Thyroid gland (tissue), 4 donors: ENCODE measurements at regions not wholly inside any gene's neighbourhood (a gene's known extent, or its start where the extent isn't known, plus 50 kb on each side); places are given as distances from the start of the nearest gene placed in this dataset.

Source experiments
- DNase-seq, 2 donors: peaks; one replicate each; pipeline ENCODE4 v3.0.0-alpha.2; 2019
- H3K27ac ChIP-seq, 3 donors: fragments of 200-600 bp; sonication (generic); 1 replicate in 2 of 3; 2 replicates in 1 of 3; pipeline ENCODE4 v1.5.1; 2016 to 2019; ENCODE audit warnings: mild to moderate bottlenecking in 1 of 3, moderate library complexity in 1 of 3
- H3K27me3 ChIP-seq: fragments of 200-600 bp; sonication (generic); one replicate; pipeline ENCODE4 v1.5.1; 2019
- H3K36me3 ChIP-seq, 2 donors: fragments of 200-600 bp; sonication (generic); one replicate each; pipeline ENCODE4 v1.5.1; 2016 to 2019
- H3K4me1 ChIP-seq, 2 donors: fragments of 200-600 bp; sonication (generic); one replicate each; pipeline ENCODE4 v1.5.1; 2017 to 2019
- H3K4me3 ChIP-seq, 3 donors: fragments of 200-600 bp; sonication (generic); replicated peaks in 1 of 3; 1 replicate in 2 of 3; 2 replicates in 1 of 3; pipeline ENCODE4 v1.5.1; 2016; ENCODE audit warnings: mild to moderate bottlenecking in 1 of 3
- H3K9me3 ChIP-seq: fragments of 200-600 bp; sonication (generic); one replicate; pipeline ENCODE4 v1.5.1; 2017
- POLR2A ChIP-seq, 2 donors: fragments of 450-650 bp; IDR thresholded peaks; one replicate each; pipeline ENCODE4 v1.6.1; 2017; ENCODE audit warnings: antibody characterized with exemption in 2 of 2, mild to moderate bottlenecking in 2 of 2, moderate library complexity in 1 of 2
- WGBS, 2 donors: methylation state at CpG; one replicate each; pipeline ENCODE4 v1.1.5; 2017; 5-methylcytosine and 5-hydroxymethylcytosine counted together
- intact Hi-C: fragments of 100-400 bp; cut with DNase I; formaldehyde crosslinking; loops from one replicate; pipeline ENCODE4 v1.15.1; 2023
- TF ChIP-seq, protein P1 (sequence below), 6 experiments: fragments of 200-600 bp in 3 of 6; fragments of 450-650 bp in 3 of 6; sonication (generic) in 3 of 6; IDR thresholded peaks; one replicate each; pipeline ENCODE4 v1.5.1; 2016 to 2019; ENCODE audit warnings: antibody characterized with exemption in 6 of 6, mild to moderate bottlenecking in 2 of 6, inconsistent platforms in 1 of 6, moderate library complexity in 1 of 6

DNA sequence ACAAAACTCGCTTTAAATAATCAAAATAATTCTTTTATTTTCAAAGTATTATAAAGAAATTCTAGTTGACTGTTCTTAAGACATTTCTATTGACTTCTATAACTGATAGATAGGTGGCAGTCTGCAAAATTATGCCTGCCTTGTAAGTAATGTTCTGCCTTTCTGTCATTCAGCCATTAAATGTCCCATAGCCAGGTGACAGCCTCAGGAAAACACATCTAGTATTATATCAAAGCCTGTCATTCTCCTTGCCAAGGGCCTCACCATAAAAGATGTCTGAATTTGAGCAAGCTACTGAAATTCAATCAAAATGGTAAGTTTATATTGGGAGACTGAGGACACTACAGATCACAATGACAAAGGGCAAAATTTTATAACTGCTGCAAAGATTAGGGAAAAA lies 170.4 kb upstream of the COX7C start:
- H3K4me3 ChIP-seq, result no peak overlapping the region
- H3K27ac ChIP-seq, result no peak overlapping the region
- H3K9me3 ChIP-seq, result no peaks in the 10 kb centered on the region
- TF ChIP-seq POLR2A (IDR thresholded peaks at IDR 0.05), result no peak
- TF ChIP-seq, protein P1, sequence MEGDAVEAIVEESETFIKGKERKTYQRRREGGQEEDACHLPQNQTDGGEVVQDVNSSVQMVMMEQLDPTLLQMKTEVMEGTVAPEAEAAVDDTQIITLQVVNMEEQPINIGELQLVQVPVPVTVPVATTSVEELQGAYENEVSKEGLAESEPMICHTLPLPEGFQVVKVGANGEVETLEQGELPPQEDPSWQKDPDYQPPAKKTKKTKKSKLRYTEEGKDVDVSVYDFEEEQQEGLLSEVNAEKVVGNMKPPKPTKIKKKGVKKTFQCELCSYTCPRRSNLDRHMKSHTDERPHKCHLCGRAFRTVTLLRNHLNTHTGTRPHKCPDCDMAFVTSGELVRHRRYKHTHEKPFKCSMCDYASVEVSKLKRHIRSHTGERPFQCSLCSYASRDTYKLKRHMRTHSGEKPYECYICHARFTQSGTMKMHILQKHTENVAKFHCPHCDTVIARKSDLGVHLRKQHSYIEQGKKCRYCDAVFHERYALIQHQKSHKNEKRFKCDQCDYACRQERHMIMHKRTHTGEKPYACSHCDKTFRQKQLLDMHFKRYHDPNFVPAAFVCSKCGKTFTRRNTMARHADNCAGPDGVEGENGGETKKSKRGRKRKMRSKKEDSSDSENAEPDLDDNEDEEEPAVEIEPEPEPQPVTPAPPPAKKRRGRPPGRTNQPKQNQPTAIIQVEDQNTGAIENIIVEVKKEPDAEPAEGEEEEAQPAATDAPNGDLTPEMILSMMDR (IDR thresholded peaks at IDR 0.05), result no peak
- intact Hi-C loops, result no loop called here
- DNase-seq, result no peak
- no peaks in the 10 kb centered on the region for H3K27me3 ChIP-seq
- no peaks in the 10 kb centered on the region for H3K4me1 ChIP-seq
- 79 to 86% methylated on average over 1 of the region's 1 CpG for WGBS, 2 donors
- H3K36me3 ChIP-seq, result no peaks in the 10 kb centered on the region

DNA sequence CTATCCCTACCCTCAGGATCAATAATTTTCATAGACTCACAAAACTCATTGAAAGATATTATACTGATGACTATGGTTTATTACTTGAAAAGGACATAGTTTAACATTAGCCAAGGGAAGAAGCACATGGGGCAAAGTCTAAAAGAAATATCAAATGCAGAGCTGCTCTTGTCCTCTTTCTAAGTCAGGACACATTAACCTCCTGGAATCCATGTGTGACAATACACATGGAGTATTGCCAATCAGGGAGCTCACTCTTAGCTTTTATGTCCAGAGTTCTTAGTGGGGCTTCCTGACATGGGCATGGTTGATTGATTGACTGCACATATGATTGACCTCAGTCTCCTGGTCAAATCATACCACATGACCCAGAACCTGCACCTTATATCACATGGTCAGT lies 165.5 kb upstream of the COX7C start:
- no peak for DNase-seq
- TF ChIP-seq, protein P1 (IDR thresholded peaks at IDR 0.05), result no peak
- no peak for TF ChIP-seq POLR2A (IDR thresholded peaks at IDR 0.05)
- Histone ChIP-seq H3K9me3 (no peaks in the 10 kb centered on the region), H3K4me1 (no peaks in the 10 kb centered on the region), H3K27me3 (no peaks in the 10 kb centered on the region), H3K27ac (no peak overlapping the region), H3K36me3 (no peaks in the 10 kb centered on the region), H3K4me3 (no peak overlapping the region)
- intact Hi-C loops, result no loop called here

DNA sequence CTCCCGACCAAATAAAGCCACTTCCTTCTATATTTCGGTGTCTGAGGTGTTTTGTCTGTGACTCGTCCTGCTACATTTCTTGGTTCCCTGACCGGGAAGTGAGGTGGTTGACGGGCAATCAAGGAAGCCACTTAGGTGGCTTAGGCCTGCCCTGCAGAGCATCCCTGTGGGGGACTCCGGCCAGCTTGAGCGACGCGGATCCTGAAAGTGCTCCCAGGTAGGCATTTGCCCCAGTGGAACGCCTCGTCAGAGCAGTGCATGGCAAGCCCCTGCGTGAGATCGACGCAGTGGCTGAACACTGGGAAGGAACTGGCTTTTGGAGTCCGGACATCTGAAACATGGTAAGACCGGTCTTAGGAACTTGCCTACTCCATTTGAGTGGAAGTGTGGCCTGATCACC lies 157.2 kb upstream of the COX7C start:
- Histone ChIP-seq H3K36me3 (no peaks in the 10 kb centered on the region), H3K27me3 (no peaks in the 10 kb centered on the region), H3K4me1 (no peaks in the 10 kb centered on the region), H3K27ac (no peak overlapping the region), H3K4me3 (no peak overlapping the region), H3K9me3 (no peaks in the 10 kb centered on the region)
- TF ChIP-seq, protein P1 (IDR thresholded peaks at IDR 0.05), result no peak
- TF ChIP-seq POLR2A (IDR thresholded peaks at IDR 0.05), result no peak
- intact Hi-C loops, result no loop called here
- 95% methylated on average over 16 of the region's 16 CpGs for WGBS, 2 donors
- DNase-seq, result no peak

DNA sequence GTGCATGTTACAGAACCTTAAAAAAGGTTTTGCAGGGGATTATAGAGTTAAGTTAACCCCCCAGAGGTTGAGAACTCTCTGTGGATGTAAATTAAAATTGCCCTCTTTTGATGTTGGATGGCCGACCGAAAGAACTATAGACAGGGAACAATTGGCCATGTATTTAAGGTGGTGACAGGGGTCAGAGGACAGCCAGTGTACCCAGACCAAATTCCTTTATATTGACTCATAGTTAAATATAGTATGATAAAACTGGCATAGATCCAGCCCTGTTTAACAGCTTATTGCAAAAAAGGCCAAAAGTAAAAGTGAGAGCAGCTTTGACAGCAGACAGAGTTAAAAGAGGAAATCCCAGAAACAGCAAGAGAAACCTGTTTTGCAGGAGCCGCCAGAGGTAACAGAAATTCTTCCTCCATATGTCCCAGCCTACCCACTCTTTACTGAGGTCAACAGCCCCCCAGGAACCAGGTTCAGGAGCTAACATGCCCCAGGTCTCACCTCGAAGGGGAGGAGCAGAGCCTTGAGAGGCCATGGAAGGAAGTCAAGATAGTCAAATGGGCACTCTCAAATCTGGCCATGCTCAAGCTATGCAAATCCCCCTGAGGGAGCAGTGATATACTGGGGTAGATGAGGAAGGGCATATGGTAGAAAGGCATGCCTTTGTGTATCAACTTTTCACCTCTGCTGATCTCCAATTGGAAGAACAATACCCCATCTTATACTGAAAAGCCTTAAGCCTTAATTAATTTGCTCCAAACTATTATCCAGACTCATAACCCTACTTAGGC lies 156.4 kb upstream of the COX7C start:
- TF ChIP-seq, protein P1 (IDR thresholded peaks at IDR 0.05), result no peak
- TF ChIP-seq POLR2A (IDR thresholded peaks at IDR 0.05), result no peak
- DNase-seq, result no peak
- intact Hi-C loops, result no loop called here

DNA sequence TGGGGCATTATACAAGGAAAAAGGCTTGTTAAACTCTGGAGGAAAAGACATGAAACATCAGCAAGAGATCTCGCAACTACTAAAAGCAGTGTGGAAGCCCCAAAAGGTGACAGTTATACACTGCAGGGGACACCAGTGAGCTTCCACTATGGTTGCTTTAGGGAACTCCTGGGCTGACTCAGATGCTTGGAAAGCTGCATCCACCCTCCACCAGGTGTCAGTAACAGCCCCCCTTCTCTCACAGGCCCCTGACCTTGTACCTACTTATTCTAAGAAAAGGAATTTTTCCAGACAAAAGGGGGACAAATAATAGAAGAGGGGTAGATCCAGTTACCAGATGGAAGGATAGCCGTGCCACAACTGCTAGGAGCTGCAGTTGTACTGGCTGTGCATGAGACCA lies 154.4 kb upstream of the COX7C start:
- intact Hi-C loops, result no loop called here
- no peaks in the 10 kb centered on the region for H3K9me3 ChIP-seq
- no peaks in the 10 kb centered on the region for H3K36me3 ChIP-seq
- H3K27me3 ChIP-seq, result no peaks in the 10 kb centered on the region
- no peak overlapping the region for H3K4me3 ChIP-seq
- TF ChIP-seq, protein P1 (IDR thresholded peaks at IDR 0.05), result no peak
- TF ChIP-seq POLR2A (IDR thresholded peaks at IDR 0.05), result no peak
- DNase-seq, result no peak
- no peak overlapping the region for H3K27ac ChIP-seq
- H3K4me1 ChIP-seq, result no peaks in the 10 kb centered on the region
- 48 to 79% methylated on average over 2 of the region's 2 CpGs for WGBS, 2 donors

More for the DNA sequence above, 156.4 kb upstream of the COX7C start:
- Histone ChIP-seq H3K9me3 (no peaks in the 10 kb centered on the region), H3K4me3 (no peak overlapping the region), H3K27me3 (no peaks in the 10 kb centered on the region), H3K4me1 (no peaks in the 10 kb centered on the region), H3K36me3 (no peaks in the 10 kb centered on the region), H3K27ac (no peak overlapping the region)
- WGBS, 2 donors, result 44 to 51% methylated on average over 4 of the region's 4 CpGs
